DND-41 (cell line): ENCODE measurements at regions not wholly inside any gene's neighbourhood (a gene's known extent, or its start where the extent isn't known, plus 50 kb on each side); places are given as distances from the start of the nearest gene placed in this dataset.

ENCODE experiments used
- CTCF ChIP-seq: IDR thresholded peaks from 2 replicates; pipeline ENCODE4 v1.5.1; 2012; ENCODE audit warnings: borderline replicate concordance, low read length, moderate library complexity, mild to moderate bottlenecking; ENCODE audit not compliant: poor library complexity, severe bottlenecking; ENCODE audit errors: extremely low read depth
- EZH2 ChIP-seq: IDR thresholded peaks from 3 replicates; pipeline ENCODE4 v1.6.1; 2012; ENCODE audit warnings: borderline replicate concordance, low read depth, mild to moderate bottlenecking, moderate library complexity, low read length, inconsistent platforms; ENCODE audit not compliant: severe bottlenecking

DNA sequence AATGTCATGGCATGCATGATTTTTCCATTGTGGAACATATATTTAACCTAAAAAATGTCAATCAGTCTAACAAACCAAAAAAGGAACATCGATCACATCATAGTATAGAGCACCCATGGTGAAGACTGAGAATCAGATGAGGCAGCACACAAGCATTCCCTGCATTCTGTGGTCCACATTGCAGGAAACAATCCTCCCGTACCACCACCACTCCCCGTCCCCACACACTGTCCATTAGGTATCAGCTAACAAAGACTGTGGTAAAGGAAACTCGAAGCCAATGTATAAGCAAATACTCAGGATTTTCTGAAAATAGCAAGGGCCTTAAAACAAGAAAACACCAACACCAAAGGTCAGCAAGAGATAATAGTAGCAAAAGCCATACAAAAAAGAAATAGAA, 1104.4 kb upstream of the SEMA6A start:
- no peak for TF ChIP-seq CTCF
- no peak for TF ChIP-seq EZH2
